A549 (cell line): ENCODE measurements at regions not wholly inside any gene's neighbourhood (a gene's known extent, or its start where the extent isn't known, plus 50 kb on each side); places are given as distances from the start of the nearest gene placed in this dataset.

ENCODE experiments used
- ATAC-seq, 2 experiments: fragments of 200-7000 bp in 1 of 2; fragments of >200 bp in 1 of 2; cut with Nextera tagmentation in 1 of 2; cut with Tn5 transposase in 1 of 2; 3 replicates each; pipeline versions ENCODE4 v1.8.0 to v1.9.1; 2018 to 2020; ENCODE audit warnings: mild to moderate bottlenecking in 1 of 2, moderate library complexity in 1 of 2
- CTCF ChIA-PET: fragments of 300-600 bp; sonication (Branson Sonifier 250); formaldehyde crosslinking; extraction: SDS; loops from one replicate; lab custom pipeline; 2021; ENCODE audit warnings: antibody characterized with exemption, inconsistent platforms; lab: Yijun Ruan, JAX
- POLR2A ChIA-PET: fragments of 350-600 bp; formaldehyde crosslinking; extraction: SDS; loops from one replicate; lab custom pipeline; 2021; ENCODE audit warnings: antibody characterized with exemption, inconsistent platforms; lab: Yijun Ruan, JAX
- DNase-seq, 2 experiments: peaks; one replicate each; pipeline versions ENCODE4 v3.0.0 to v3.0.0-alpha.2; 2011 to 2016; ENCODE audit warnings: low read depth in 1 of 2, low spot score in 1 of 2
- FAIRE-seq: peaks from 2 replicates; lab custom pipeline; 2011; peaks lifted over from hg19 to GRCh38; lab: Jason Lieb, UNC
- H3K27ac ChIP-seq, 2 experiments: fragments of >200 bp; sonication (Bioruptor Twin); formaldehyde crosslinking; 3 replicates each; pipeline ENCODE4 v1.5.1; 2016 to 2017
- H3K4me1 ChIP-seq: fragments of >200 bp; sonication (Bioruptor Twin); formaldehyde crosslinking; 3 replicates; pipeline ENCODE4 v1.6.1; 2016
- H3K4me2 ChIP-seq: fragments of >200 bp; sonication (Bioruptor Twin); formaldehyde crosslinking; 3 replicates; pipeline ENCODE4 v1.6.1; 2016
- H3K4me3 ChIP-seq: fragments of >200 bp; sonication (Bioruptor Twin); formaldehyde crosslinking; 3 replicates; pipeline ENCODE4 v1.5.1; 2016
- H3K9me3 ChIP-seq: fragments of >200 bp; sonication (Bioruptor Twin); formaldehyde crosslinking; 3 replicates; pipeline ENCODE4 v1.6.1; 2016
- ATOH8 ChIP-seq: fragments of 250-450 bp; sonication (Bioruptor Pico); IDR thresholded peaks from 2 replicates; pipeline ENCODE4 v1.5.0; 2020; ENCODE audit warnings: low read depth, mild to moderate bottlenecking, moderate library complexity
- BCL3 ChIP-seq: fragments of >200 bp; sonication (Bioruptor Twin); formaldehyde crosslinking; IDR thresholded peaks from 3 replicates; pipeline ENCODE4 v1.6.1; 2016
- BHLHE40 ChIP-seq: IDR thresholded peaks from 2 replicates; pipeline ENCODE4 v1.6.1; 2012; ENCODE audit warnings: low read depth, low read length, inconsistent platforms
- CHD2 ChIP-seq: fragments of 150-350 bp; IDR thresholded peaks from 2 replicates; pipeline ENCODE4 v1.6.1; 2014; ENCODE audit warnings: low read length; ENCODE audit not compliant: partially characterized antibody
- CHD4 ChIP-seq: fragments of 200-600 bp; sonication (generic); IDR thresholded peaks from 2 replicates; pipeline ENCODE4 v1.6.1; 2016; ENCODE audit warnings: antibody characterized with exemption, mild to moderate bottlenecking, borderline replicate concordance
- EP300 ChIP-seq, 2 experiments: fragments of >200 bp; sonication (Bioruptor Twin); formaldehyde crosslinking; IDR thresholded peaks; 2 replicates in 1 of 2; 3 replicates in 1 of 2; pipeline ENCODE4 v1.6.1; 2016 to 2017
- FOSL2 ChIP-seq, 2 experiments: fragments of 450-650 bp in 1 of 2; fragments of >200 bp in 1 of 2; sonication (Bioruptor Twin) in 1 of 2; formaldehyde crosslinking; IDR thresholded peaks; 2 replicates each; pipeline versions ENCODE4 v1.5.0 to v1.6.1; 2016 to 2020; ENCODE audit warnings: mild to moderate bottlenecking in 1 of 2, moderate library complexity in 1 of 2
- HOXB5 ChIP-seq: fragments of 250-450 bp; sonication (Bioruptor Pico); IDR thresholded peaks from 2 replicates; pipeline ENCODE4 v1.5.0; 2020; ENCODE audit warnings: mild to moderate bottlenecking, moderate library complexity
- KDM1A ChIP-seq: fragments of 200-600 bp; sonication (generic); IDR thresholded peaks from 2 replicates; pipeline ENCODE4 v1.6.1; 2016; ENCODE audit warnings: low read depth, mild to moderate bottlenecking
- KDM5A ChIP-seq: fragments of 200-600 bp; sonication (generic); IDR thresholded peaks from 2 replicates; pipeline ENCODE4 v1.6.1; 2016; ENCODE audit warnings: antibody characterized with exemption, mild to moderate bottlenecking
- MAX ChIP-seq: IDR thresholded peaks from 2 replicates; pipeline ENCODE4 v1.6.1; 2012
- MYC ChIP-seq: IDR thresholded peaks from 2 replicates; pipeline ENCODE4 v1.6.1; 2012; ENCODE audit warnings: mild to moderate bottlenecking, inconsistent platforms, low read length, improper control_type of control experiment, borderline replicate concordance
- NPAS2 ChIP-seq: fragments of 250-450 bp; sonication (Bioruptor Pico); IDR thresholded peaks from 2 replicates; pipeline ENCODE4 v1.8.0; 2022; ENCODE audit warnings: mild to moderate bottlenecking, moderate library complexity, borderline replicate concordance
- NR3C1 ChIP-seq: fragments of >200 bp; sonication (Bioruptor Twin); formaldehyde crosslinking; IDR thresholded peaks from 3 replicates; pipeline ENCODE4 v1.6.1; 2017
- PHF8 ChIP-seq: fragments of 200-600 bp; sonication (generic); IDR thresholded peaks from 2 replicates; pipeline ENCODE4 v1.6.1; 2016; ENCODE audit warnings: low read depth, mild to moderate bottlenecking, antibody characterized with exemption, moderate library complexity, borderline replicate concordance
- POLR2A ChIP-seq: IDR thresholded peaks from 2 replicates; pipeline ENCODE4 v1.6.1; 2012; ENCODE audit warnings: mild to moderate bottlenecking, low read length
- POLR2AphosphoS2 ChIP-seq: conservative IDR thresholded peaks from 2 replicates; pipeline ENCODE4 v1.6.1; 2012; ENCODE audit warnings: low read length, improper control_type of control experiment, inconsistent platforms
- REST ChIP-seq: fragments of 200-600 bp; sonication (generic); IDR thresholded peaks from 2 replicates; pipeline ENCODE4 v1.6.1; 2016; ENCODE audit warnings: antibody characterized with exemption, mild to moderate bottlenecking, moderate library complexity
- TFCP2L1 ChIP-seq: fragments of 250-450 bp; sonication (Bioruptor Pico); IDR thresholded peaks from 2 replicates; pipeline ENCODE4 v1.5.0; 2021; ENCODE audit warnings: mild to moderate bottlenecking
- TP53 ChIP-seq: fragments of 250-450 bp; sonication (Bioruptor Pico); IDR thresholded peaks from 2 replicates; pipeline ENCODE4 v1.5.0; 2021; ENCODE audit warnings: mild to moderate bottlenecking, moderate library complexity
- WGBS: methylation state at CpG from one replicate; pipeline ENCODE4 v1.1.6; 2017; ENCODE audit errors: missing lambda C conversion rate; 5-methylcytosine and 5-hydroxymethylcytosine counted together
- TF ChIP-seq, protein P1 (sequence below): fragments of 250-450 bp; sonication (Bioruptor Pico); IDR thresholded peaks from 2 replicates; pipeline ENCODE4 v1.5.0; 2021; ENCODE audit warnings: mild to moderate bottlenecking, moderate library complexity, borderline replicate concordance
- TF ChIP-seq, protein P2 (sequence below): fragments of >200 bp; sonication (Bioruptor Twin); formaldehyde crosslinking; IDR thresholded peaks from 2 replicates; pipeline ENCODE4 v1.6.1; 2016
- TF ChIP-seq, protein P3 (sequence below): fragments of >200 bp; sonication (Bioruptor Twin); formaldehyde crosslinking; IDR thresholded peaks from 3 replicates; pipeline ENCODE4 v1.5.1; 2016

GRCh38 chr5:143471041-143471509 is 67.6 kb upstream of the NR3C1 start:
- Histone ChIP-seq H3K27ac (peak overlapping the region in 1 of 2 experiments; percentile 64; a peak in 4 of 6 replicates), H3K4me1 (peaks cover 19% of the 10 kb centered on the region), H3K4me2 (peak overlapping the region; percentile 32), H3K9me3 (no peaks in the 10 kb centered on the region), H3K4me3 (no peak overlapping the region)
- WGBS = 62% methylated on average over 1 of the region's 1 CpG
- peak in 1 of 2 experiments; percentile 28 for DNase-seq
- ChIA-PET POLR2A (interaction anchor here (0.8 kb wide), 1 partner anchor 25 kb away, joined by 3 read pairs; no protein-coding TSS in a partner anchor), CTCF (interaction anchor here (0.5 to 1.1 kb wide), 3 partner anchors 14 to 187 kb away, joined by 3 to 6 read pairs (median 5); no protein-coding TSS in a partner anchor)
- FAIRE-seq = no peak
- TF ChIP-seq BCL3 = no peak
- TF ChIP-seq FOSL2 (IDR thresholded peaks at IDR 0.05) = no peak
- TF ChIP-seq FOSL2 (CRISPR knock-in tag; IDR thresholded peaks at IDR 0.05) = 0 out of 2 replicates have a peak, but pooled peaks have one; percentile 45
- no peak for TF ChIP-seq NPAS2 (CRISPR knock-in tag)
- ATAC-seq = peak; percentile 50 to 84; a peak in 5 of 6 replicates

DNA sequence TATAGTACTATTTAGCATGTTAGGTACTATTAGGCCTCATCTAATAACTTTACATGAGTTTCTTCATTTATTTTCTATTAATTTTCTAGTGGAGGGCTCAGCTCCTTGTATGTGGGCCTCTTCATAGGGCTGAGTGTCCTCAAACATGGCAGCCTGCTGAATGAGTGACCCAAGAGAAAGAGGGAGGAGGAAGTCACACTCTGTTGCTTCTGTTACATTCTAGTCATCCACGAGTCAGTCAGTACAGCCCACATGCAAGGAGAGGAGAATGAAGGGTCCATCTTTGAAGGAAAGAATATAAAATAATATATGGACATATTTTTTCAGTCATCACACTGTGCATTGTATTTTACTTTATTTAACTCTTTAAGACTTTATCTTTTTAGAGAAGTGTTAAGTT is 66.6 kb upstream of the NR3C1 start:
- POLR2A ChIA-PET = no interaction called here

DNA sequence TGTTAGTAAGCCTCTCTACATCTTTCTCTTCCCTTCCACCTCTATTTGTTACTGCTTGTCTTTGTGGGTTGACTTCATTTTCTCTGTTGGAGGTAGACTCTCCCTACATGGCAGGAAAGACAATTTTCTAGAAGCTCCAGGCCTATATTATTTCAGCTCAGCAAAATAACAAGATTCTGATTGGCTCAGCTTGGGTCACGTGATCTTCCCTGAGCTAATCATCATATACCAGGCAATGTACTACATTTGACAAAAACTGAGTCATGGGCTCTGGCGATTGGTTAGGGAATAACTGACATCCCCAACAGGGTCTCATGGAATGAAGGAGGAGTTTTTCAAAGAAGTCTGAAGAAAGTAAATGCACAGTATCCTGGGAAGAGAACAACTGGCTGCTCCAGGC is 65.6 kb upstream of the NR3C1 start:
- WGBS = 82% methylated on average over 2 of the region's 2 CpGs
- Histone ChIP-seq H3K27ac (no peak overlapping the region), H3K4me3 (no peak overlapping the region), H3K9me3 (0 out of 3 replicates have a peak, but pooled peaks cover 3% of the 10 kb centered on the region), H3K4me2 (no peak overlapping the region), H3K4me1 (peaks cover 18% of the 10 kb centered on the region)
- no peak for DNase-seq
- POLR2A ChIA-PET = no interaction called here
- CTCF ChIA-PET = no interaction called here
- FAIRE-seq = no peak
- no peak for ATAC-seq
- TF ChIP-seq, protein P1, sequence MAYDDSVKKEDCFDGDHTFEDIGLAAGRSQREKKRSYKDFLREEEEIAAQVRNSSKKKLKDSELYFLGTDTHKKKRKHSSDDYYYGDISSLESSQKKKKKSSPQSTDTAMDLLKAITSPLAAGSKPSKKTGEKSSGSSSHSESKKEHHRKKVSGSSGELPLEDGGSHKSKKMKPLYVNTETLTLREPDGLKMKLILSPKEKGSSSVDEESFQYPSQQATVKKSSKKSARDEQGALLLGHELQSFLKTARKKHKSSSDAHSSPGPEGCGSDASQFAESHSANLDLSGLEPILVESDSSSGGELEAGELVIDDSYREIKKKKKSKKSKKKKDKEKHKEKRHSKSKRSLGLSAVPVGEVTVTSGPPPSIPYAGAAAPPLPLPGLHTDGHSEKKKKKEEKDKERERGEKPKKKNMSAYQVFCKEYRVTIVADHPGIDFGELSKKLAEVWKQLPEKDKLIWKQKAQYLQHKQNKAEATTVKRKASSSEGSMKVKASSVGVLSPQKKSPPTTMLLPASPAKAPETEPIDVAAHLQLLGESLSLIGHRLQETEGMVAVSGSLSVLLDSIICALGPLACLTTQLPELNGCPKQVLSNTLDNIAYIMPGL (CRISPR knock-in tag) = no peak
- no peak for TF ChIP-seq POLR2AphosphoS2
- no peak for TF ChIP-seq EP300 (IDR thresholded peaks at IDR 0.05)
- no peak for TF ChIP-seq CHD4
- TF ChIP-seq REST = no peak
- no peak for TF ChIP-seq POLR2A
- TF ChIP-seq FOSL2 (IDR thresholded peaks at IDR 0.05) = no peak
- TF ChIP-seq FOSL2 (CRISPR knock-in tag; IDR thresholded peaks at IDR 0.05) = no peak
- TF ChIP-seq PHF8 = no peak
- TF ChIP-seq ATOH8 (CRISPR knock-in tag) = no peak
- TF ChIP-seq, protein P2, sequence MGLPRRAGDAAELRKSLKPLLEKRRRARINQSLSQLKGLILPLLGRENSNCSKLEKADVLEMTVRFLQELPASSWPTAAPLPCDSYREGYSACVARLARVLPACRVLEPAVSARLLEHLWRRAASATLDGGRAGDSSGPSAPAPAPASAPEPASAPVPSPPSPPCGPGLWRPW = no peak
- TF ChIP-seq KDM5A = no peak
- no peak for TF ChIP-seq HOXB5 (CRISPR knock-in tag)
- TF ChIP-seq BHLHE40 = no peak
- TF ChIP-seq TFCP2L1 (CRISPR knock-in tag) = no peak
- TF ChIP-seq MAX = no peak
- TF ChIP-seq, protein P3, sequence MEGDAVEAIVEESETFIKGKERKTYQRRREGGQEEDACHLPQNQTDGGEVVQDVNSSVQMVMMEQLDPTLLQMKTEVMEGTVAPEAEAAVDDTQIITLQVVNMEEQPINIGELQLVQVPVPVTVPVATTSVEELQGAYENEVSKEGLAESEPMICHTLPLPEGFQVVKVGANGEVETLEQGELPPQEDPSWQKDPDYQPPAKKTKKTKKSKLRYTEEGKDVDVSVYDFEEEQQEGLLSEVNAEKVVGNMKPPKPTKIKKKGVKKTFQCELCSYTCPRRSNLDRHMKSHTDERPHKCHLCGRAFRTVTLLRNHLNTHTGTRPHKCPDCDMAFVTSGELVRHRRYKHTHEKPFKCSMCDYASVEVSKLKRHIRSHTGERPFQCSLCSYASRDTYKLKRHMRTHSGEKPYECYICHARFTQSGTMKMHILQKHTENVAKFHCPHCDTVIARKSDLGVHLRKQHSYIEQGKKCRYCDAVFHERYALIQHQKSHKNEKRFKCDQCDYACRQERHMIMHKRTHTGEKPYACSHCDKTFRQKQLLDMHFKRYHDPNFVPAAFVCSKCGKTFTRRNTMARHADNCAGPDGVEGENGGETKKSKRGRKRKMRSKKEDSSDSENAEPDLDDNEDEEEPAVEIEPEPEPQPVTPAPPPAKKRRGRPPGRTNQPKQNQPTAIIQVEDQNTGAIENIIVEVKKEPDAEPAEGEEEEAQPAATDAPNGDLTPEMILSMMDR = no peak
- TF ChIP-seq TP53 (CRISPR knock-in tag) = no peak

More for the DNA sequence above, 66.6 kb upstream of the NR3C1 start:
- H3K4me2 ChIP-seq = no peak overlapping the region
- peak overlapping the region in 1 of 2 experiments; percentile 38; a peak in 1 of 6 replicates for H3K27ac ChIP-seq
- no peak overlapping the region for H3K4me3 ChIP-seq
- H3K9me3 ChIP-seq = no peaks in the 10 kb centered on the region
- ATAC-seq (no peak), FAIRE-seq (no peak), DNase-seq (no peak)
- CTCF ChIA-PET = no interaction called here
- 48% methylated on average over 1 of the region's 1 CpG for WGBS
- H3K4me1 ChIP-seq = peaks cover 18% of the 10 kb centered on the region
- TF ChIP-seq MYC = no peak
- TF ChIP-seq, protein P2 = no peak
- no peak for TF ChIP-seq NR3C1
- TF ChIP-seq KDM5A = no peak
- TF ChIP-seq FOSL2 (IDR thresholded peaks at IDR 0.05) = no peak
- TF ChIP-seq FOSL2 (CRISPR knock-in tag; IDR thresholded peaks at IDR 0.05) = no peak
- no peak for TF ChIP-seq CHD2
- no peak for TF ChIP-seq KDM1A
